GM23338 (cell line): ENCODE measurements at regions not wholly inside any gene's neighbourhood (a gene's known extent, or its start where the extent isn't known, plus 50 kb on each side); places are given as distances from the start of the nearest gene placed in this dataset.
A peak's percentile ranks its signal among the peaks of the same experiment; 100 is the strongest.

ENCODE experiments used
- ATAC-seq: fragments of 200-7000 bp; cut with Tn5 transposase; 3 replicates; pipeline ENCODE4 v1.9.1; 2020
- DNase-seq: peaks from one replicate; pipeline ENCODE4 v3.0.0-alpha.2; 2015; ENCODE audit warnings: low spot score
- H2AFZ ChIP-seq: fragments of 200-600 bp; sonication (generic); 2 replicates; pipeline ENCODE4 v1.8.0; 2016; ENCODE audit warnings: antibody characterized with exemption, mild to moderate bottlenecking, moderate library complexity
- H3F3A ChIP-seq: fragments of 200-600 bp; sonication (generic); replicated peaks from 2 replicates; pipeline ENCODE4 v1.8.0; 2017; ENCODE audit warnings: antibody characterized with exemption, mixed run types, low read depth
- H3K27ac ChIP-seq: fragments of 200-600 bp; sonication (generic); 2 replicates; pipeline ENCODE4 v1.6.1; 2016; ENCODE audit warnings: low read depth
- H3K27me3 ChIP-seq: fragments of 200-600 bp; sonication (generic); 2 replicates; pipeline ENCODE4 v1.8.0; 2016; ENCODE audit warnings: mild to moderate bottlenecking, mixed run types, moderate library complexity; ENCODE audit not compliant: insufficient read depth
- H3K36me3 ChIP-seq: fragments of 200-600 bp; sonication (generic); 2 replicates; pipeline ENCODE4 v1.8.0; 2016; ENCODE audit warnings: mild to moderate bottlenecking; ENCODE audit not compliant: insufficient read depth
- H3K4me1 ChIP-seq: fragments of 200-600 bp; sonication (generic); 2 replicates; pipeline ENCODE4 v1.8.0; 2016; ENCODE audit warnings: mild to moderate bottlenecking, moderate library complexity; ENCODE audit not compliant: insufficient read depth
- H3K4me2 ChIP-seq: fragments of 200-600 bp; sonication (generic); 2 replicates; pipeline ENCODE4 v1.7.1; 2017; ENCODE audit warnings: mixed run types
- H3K4me3 ChIP-seq: fragments of 200-600 bp; sonication (generic); 2 replicates; pipeline ENCODE4 v1.6.1; 2016; ENCODE audit warnings: mixed run types
- H3K79me2 ChIP-seq: fragments of 200-600 bp; sonication (generic); replicated peaks from 2 replicates; pipeline ENCODE4 v1.8.0; 2017; ENCODE audit warnings: mild to moderate bottlenecking; ENCODE audit not compliant: insufficient read depth
- H3K9me2 ChIP-seq: fragments of 200-600 bp; sonication (generic); 2 replicates; pipeline ENCODE4 v1.8.0; 2017; ENCODE audit not compliant: insufficient read depth
- H4K20me1 ChIP-seq: fragments of 200-600 bp; sonication (generic); replicated peaks from 2 replicates; pipeline ENCODE4 v1.8.0; 2017; ENCODE audit warnings: mild to moderate bottlenecking; ENCODE audit not compliant: insufficient read depth
- H3K27ac Mint-ChIP-seq: 2 replicates; pipeline ENCODE4 v1.8.0; 2020; ENCODE audit warnings: inconsistent platforms, mild to moderate bottlenecking, moderate library complexity, mixed read lengths
- H3K27me3 Mint-ChIP-seq: 3 replicates; pipeline ENCODE4 v1.8.0; 2022; ENCODE audit warnings: low read depth, mild to moderate bottlenecking, moderate library complexity, mixed read lengths, inconsistent platforms; ENCODE audit not compliant: insufficient read depth, poor library complexity
- H3K36me3 Mint-ChIP-seq: 3 replicates; pipeline ENCODE4 v1.8.0; 2021; ENCODE audit warnings: low read depth, mild to moderate bottlenecking, inconsistent platforms, moderate library complexity, mixed read lengths
- H3K4me1 Mint-ChIP-seq: 3 replicates; pipeline ENCODE4 v1.8.0; 2020; ENCODE audit warnings: mild to moderate bottlenecking, inconsistent platforms, mixed read lengths
- H3K4me3 Mint-ChIP-seq: 3 replicates; pipeline ENCODE4 v1.8.0; 2021; ENCODE audit warnings: moderate library complexity, mild to moderate bottlenecking, inconsistent platforms, mixed read lengths
- H3K9me3 Mint-ChIP-seq: 3 replicates; pipeline ENCODE4 v1.8.0; 2020; ENCODE audit warnings: moderate library complexity, mild to moderate bottlenecking, inconsistent platforms, mixed read lengths
- CREB1 ChIP-seq: fragments of 250-450 bp; sonication (Bioruptor Pico); IDR thresholded peaks from 2 replicates; pipeline ENCODE4 v1.5.0; 2020; ENCODE audit warnings: low read depth, mild to moderate bottlenecking, moderate library complexity
- CTCF ChIP-seq, 2 experiments: fragments of 200-600 bp in 1 of 2; sonication (generic) in 1 of 2; conservative IDR thresholded peaks; 2 replicates each; pipeline versions ENCODE4 v1.5.1 to v1.6.1; 2016 to 2017; ENCODE audit warnings: antibody characterized with exemption in 2 of 2, low read depth in 2 of 2, mild to moderate bottlenecking in 2 of 2, moderate library complexity in 1 of 2
- ETS1 ChIP-seq: IDR thresholded peaks from 2 replicates; pipeline ENCODE4 v1.6.1; 2016; ENCODE audit warnings: antibody characterized with exemption
- EZH2 ChIP-seq: fragments of 200-600 bp; sonication (generic); IDR thresholded peaks from one replicate; pipeline ENCODE4 v1.8.0; 2017; ENCODE audit warnings: antibody characterized with exemption, mild to moderate bottlenecking, low read depth; ENCODE audit not compliant: unreplicated experiment
- EZH2phosphoT487 ChIP-seq: fragments of 200-600 bp; sonication (generic); IDR thresholded peaks from one replicate; pipeline ENCODE4 v1.8.1; 2018; ENCODE audit warnings: antibody characterized with exemption; ENCODE audit not compliant: unreplicated experiment
- JUNB ChIP-seq: IDR thresholded peaks from one replicate; pipeline ENCODE4 v1.6.1; 2016; ENCODE audit warnings: antibody characterized with exemption; ENCODE audit not compliant: unreplicated experiment
- NANOG ChIP-seq: IDR thresholded peaks from 2 replicates; pipeline ENCODE4 v1.6.1; 2016; ENCODE audit warnings: antibody characterized with exemption, borderline replicate concordance
- POLR2AphosphoS5 ChIP-seq: IDR thresholded peaks from 2 replicates; pipeline ENCODE4 v1.6.1; 2016; ENCODE audit warnings: antibody characterized with exemption, low read depth
- REST ChIP-seq: IDR thresholded peaks from one replicate; pipeline ENCODE4 v1.6.1; 2018; ENCODE audit warnings: antibody characterized with exemption; ENCODE audit not compliant: unreplicated experiment
- STAT1 ChIP-seq: IDR thresholded peaks from one replicate; pipeline ENCODE4 v1.6.1; 2016; ENCODE audit warnings: antibody characterized with exemption; ENCODE audit not compliant: unreplicated experiment
- ZNF114 ChIP-seq: fragments of 250-450 bp; sonication (Bioruptor Pico); IDR thresholded peaks from 2 replicates; pipeline ENCODE4 v1.5.0; 2020; ENCODE audit warnings: mild to moderate bottlenecking, moderate library complexity
- ZNF331 ChIP-seq: fragments of 250-450 bp; sonication (Bioruptor Pico); IDR thresholded peaks from 2 replicates; pipeline ENCODE4 v1.5.0; 2020; ENCODE audit warnings: low read depth, mild to moderate bottlenecking, moderate library complexity
- TF ChIP-seq, protein P1 (sequence below): fragments of 250-450 bp; sonication (Bioruptor Pico); IDR thresholded peaks from 2 replicates; pipeline ENCODE4 v1.5.0; 2020; ENCODE audit warnings: mild to moderate bottlenecking, moderate library complexity

DNA sequence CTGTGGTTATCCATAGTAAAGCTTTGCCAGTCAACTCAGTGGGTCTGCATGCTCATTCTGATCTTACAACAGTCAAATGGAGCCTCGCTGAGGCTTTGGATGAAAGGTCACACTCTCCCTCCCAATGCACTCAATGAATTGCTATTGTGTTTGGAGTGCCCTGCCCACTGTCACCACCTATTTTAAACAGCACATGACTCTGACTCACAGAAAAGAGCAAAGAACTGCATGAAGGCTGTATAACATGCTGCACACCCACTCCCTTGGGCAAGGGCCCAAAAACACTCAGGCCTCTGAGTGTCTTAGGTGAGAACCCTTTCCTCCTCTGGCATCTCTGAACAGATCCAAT is 118.7 kb upstream of the CCDC112 start:
- ATAC-seq (no peak), DNase-seq (no peak)
- no peaks in the 10 kb centered on the region for H4K20me1 ChIP-seq
- no peak overlapping the region for H3K4me2 ChIP-seq
- Mint-ChIP-seq H3K9me3 (no peaks in the 10 kb centered on the region; the same call in 2 of the 3 replicates), H3K27me3 (no peaks in the 10 kb centered on the region), H3K4me1 (no peaks in the 10 kb centered on the region), H3K4me3 (no peak overlapping the region), H3K36me3 (no peaks in the 10 kb centered on the region), H3K27ac (no peak overlapping the region)
- 0 out of 2 replicates have a peak overlapping the region, but pooled peaks have one; percentile 52 for H2AFZ ChIP-seq
- H3K9me2 ChIP-seq: 0 out of 2 replicates have a peak, but pooled peaks cover 3% of the 10 kb centered on the region
- H3K79me2 ChIP-seq: no peaks in the 10 kb centered on the region
- H3K27me3 ChIP-seq: no peaks in the 10 kb centered on the region
- no peaks in the 10 kb centered on the region for H3K4me1 ChIP-seq
- H3K36me3 ChIP-seq: no peaks in the 10 kb centered on the region
- no peak overlapping the region for H3K4me3 ChIP-seq
- no peaks in the 10 kb centered on the region for H3F3A ChIP-seq
- TF ChIP-seq JUNB: no peak
- TF ChIP-seq CTCF (conservative IDR thresholded peaks at IDR 0.05; ENCODE audit: low read depth in 2 of 2): no peak
- no peak for TF ChIP-seq NANOG
- no peak for TF ChIP-seq ZNF114 (CRISPR knock-in tag)
- no peak for TF ChIP-seq STAT1
- TF ChIP-seq POLR2AphosphoS5: no peak
- no peak for TF ChIP-seq ZNF331 (CRISPR knock-in tag)
- TF ChIP-seq, protein P1, sequence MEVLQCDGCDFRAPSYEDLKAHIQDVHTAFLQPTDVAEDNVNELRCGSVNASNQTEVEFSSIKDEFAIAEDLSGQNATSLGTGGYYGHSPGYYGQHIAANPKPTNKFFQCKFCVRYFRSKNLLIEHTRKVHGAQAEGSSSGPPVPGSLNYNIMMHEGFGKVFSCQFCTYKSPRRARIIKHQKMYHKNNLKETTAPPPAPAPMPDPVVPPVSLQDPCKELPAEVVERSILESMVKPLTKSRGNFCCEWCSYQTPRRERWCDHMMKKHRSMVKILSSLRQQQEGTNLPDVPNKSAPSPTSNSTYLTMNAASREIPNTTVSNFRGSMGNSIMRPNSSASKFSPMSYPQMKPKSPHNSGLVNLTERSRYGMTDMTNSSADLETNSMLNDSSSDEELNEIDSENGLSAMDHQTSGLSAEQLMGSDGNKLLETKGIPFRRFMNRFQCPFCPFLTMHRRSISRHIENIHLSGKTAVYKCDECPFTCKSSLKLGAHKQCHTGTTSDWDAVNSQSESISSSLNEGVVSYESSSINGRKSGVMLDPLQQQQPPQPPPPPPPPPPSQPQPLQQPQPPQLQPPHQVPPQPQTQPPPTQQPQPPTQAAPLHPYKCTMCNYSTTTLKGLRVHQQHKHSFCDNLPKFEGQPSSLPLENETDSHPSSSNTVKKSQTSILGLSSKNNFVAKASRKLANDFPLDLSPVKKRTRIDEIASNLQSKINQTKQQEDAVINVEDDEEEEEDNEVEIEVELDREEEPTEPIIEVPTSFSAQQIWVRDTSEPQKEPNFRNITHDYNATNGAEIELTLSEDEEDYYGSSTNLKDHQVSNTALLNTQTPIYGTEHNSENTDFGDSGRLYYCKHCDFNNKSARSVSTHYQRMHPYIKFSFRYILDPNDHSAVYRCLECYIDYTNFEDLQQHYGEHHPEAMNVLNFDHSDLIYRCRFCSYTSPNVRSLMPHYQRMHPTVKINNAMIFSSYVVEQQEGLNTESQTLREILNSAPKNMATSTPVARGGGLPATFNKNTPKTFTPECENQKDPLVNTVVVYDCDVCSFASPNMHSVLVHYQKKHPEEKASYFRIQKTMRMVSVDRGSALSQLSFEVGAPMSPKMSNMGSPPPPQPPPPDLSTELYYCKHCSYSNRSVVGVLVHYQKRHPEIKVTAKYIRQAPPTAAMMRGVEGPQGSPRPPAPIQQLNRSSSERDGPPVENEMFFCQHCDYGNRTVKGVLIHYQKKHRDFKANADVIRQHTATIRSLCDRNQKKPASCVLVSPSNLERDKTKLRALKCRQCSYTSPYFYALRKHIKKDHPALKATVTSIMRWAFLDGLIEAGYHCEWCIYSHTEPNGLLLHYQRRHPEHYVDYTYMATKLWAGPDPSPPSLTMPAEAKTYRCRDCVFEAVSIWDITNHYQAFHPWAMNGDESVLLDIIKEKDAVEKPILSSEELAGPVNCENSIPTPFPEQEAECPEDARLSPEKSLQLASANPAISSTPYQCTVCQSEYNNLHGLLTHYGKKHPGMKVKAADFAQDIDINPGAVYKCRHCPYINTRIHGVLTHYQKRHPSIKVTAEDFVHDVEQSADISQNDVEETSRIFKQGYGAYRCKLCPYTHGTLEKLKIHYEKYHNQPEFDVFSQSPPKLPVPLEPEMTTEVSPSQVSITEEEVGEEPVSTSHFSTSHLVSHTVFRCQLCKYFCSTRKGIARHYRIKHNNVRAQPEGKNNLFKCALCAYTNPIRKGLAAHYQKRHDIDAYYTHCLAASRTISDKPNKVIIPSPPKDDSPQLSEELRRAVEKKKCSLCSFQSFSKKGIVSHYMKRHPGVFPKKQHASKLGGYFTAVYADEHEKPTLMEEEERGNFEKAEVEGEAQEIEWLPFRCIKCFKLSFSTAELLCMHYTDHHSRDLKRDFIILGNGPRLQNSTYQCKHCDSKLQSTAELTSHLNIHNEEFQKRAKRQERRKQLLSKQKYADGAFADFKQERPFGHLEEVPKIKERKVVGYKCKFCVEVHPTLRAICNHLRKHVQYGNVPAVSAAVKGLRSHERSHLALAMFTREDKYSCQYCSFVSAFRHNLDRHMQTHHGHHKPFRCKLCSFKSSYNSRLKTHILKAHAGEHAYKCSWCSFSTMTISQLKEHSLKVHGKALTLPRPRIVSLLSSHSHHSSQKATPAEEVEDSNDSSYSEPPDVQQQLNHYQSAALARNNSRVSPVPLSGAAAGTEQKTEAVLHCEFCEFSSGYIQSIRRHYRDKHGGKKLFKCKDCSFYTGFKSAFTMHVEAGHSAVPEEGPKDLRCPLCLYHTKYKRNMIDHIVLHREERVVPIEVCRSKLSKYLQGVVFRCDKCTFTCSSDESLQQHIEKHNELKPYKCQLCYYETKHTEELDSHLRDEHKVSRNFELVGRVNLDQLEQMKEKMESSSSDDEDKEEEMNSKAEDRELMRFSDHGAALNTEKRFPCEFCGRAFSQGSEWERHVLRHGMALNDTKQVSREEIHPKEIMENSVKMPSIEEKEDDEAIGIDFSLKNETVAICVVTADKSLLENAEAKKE (CRISPR knock-in tag): no peak
- no peak for TF ChIP-seq EZH2phosphoT487
- no peak for TF ChIP-seq CREB1 (CRISPR knock-in tag)
- TF ChIP-seq ETS1: no peak
- TF ChIP-seq REST: no peak
- TF ChIP-seq EZH2: no peak
- H3K27ac ChIP-seq: no peak overlapping the region
